ENCODE measurements at regions not wholly inside any gene's neighbourhood (a gene's known extent, or its start where the extent isn't known, plus 50 kb on each side); places are given as distances from the start of the nearest gene placed in this dataset.
"Not testable (repeated sequence)": the region's sequence is repeated elsewhere in the genome, so short reads cannot be mapped to it uniquely, and the experiment has no call there.

DNA sequence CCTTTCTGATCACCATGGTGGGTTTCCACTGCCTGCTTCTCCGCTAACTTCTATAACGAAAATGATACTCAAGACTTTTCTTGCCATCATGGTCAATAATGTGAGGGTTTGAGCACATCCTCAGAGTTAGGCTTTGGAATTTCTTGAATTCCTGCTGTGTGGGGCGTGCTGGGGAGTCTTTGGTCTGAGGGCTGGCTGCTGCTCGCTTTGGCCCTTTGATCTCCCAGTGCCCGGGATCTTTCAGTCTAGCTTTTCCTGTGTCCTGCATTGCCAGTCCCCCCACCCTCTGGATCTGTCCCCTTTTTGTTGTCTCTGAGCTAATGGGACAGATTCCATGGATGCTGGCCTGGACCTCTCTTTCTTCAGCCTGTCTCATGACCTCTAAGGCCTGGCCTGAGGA is 182.6 kb downstream of the NPIPA7 start:
- DNase-seq (ENCODE audit: low read depth in 2 of 2): not testable (repeated sequence)

DNA sequence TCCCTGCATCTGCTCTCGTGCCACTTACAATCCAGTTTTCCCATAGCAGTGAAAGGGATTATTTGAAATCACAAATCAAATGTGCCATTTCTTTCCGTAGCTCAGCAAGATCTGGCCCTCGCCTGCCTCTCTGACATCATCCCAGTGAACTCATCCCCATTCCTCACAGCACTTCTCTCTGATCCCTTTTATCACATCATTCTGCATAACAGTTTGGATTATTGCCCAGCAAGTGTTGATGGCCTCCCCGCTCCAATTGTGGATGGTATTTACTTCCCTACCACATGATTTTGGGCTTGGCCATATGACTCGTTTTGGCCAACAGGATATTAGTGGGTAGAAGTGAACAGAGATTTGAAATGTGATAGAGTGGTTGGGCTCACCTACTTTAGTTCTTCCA is 185.0 kb downstream of the NPIPA7 start:
- DNase-seq (ENCODE audit: low read depth in 2 of 2): not testable (repeated sequence)

DNA sequence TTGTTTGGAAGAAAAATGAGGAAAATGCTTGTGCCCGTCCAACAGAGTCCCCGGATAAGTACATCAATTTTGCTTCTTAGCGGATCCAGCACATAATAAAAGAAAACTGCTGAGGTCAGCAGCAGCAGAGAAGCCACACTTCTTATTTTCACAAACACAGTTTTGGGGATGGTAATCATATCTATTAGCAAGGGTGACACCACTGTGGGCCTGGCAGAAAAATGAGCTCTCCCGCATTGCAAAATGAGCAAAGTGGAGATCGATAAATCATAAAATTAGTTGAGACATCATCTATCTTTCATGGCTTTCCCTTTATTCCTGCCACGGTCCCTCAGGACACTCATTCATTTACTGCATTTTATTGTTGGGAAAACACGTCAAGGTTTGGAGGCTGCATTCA is 186.4 kb downstream of the NPIPA7 start:
- DNase-seq (ENCODE audit: low read depth in 2 of 2): not testable (repeated sequence)

- DNase-seq (ENCODE audit: low read depth in 2 of 2): not testable (repeated sequence)
Measured at GRCh38 chr16:16570055-16570454, 191.1 kb downstream of the NPIPA7 start.

DNA sequence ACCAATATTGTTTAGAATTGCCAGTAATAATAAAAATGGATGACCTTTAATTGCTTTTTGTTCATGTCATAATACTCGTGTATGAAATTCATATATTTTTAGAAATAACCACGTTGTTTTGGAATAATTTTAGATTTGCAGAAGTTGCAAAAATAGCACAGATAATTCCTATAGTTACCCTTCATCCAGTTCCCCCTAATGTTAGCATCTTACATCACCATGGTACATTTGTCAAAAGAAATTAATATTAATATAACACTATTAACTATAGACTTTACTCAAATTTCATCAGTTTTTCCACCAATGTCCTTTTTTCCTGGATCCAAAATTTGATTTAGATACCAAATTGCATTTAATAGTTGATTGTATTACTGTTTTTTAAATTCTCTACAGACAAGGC is 191.9 kb downstream of the NPIPA7 start:
- not testable (repeated sequence) for DNase-seq (ENCODE audit: low read depth in 2 of 2)

GRCh38 chr16:16572130-16572774 is 193.3 kb downstream of the NPIPA7 start:
- not testable (repeated sequence) for DNase-seq (ENCODE audit: low read depth in 2 of 2)

GRCh38 chr16:16577062-16577461 is 198.1 kb downstream of the NPIPA7 start:
- DNase-seq (ENCODE audit: low read depth in 2 of 2): not testable (repeated sequence)

DNA sequence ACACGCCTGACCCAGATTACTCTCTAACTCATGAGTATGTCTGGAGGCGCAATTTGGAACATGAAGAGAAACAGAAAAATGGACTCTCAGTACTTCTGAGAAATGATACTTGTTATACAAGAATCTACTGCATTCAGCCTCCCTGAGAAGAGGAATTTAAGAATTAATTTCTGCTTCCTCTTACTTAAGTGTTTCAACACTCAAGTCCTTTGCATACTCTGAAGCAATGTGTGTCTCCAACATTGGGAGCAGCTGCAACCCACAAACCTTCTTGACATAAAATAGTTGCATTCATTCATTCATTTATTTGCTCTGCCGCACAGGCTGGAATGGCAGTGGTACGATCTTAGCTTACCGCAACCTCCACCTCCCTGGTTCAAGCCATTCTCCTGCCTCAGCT is 199.8 kb downstream of the NPIPA7 start:
- DNase-seq (ENCODE audit: low read depth in 2 of 2): no peak

GRCh38 chr16:16582916-16583315 is 204.0 kb downstream of the NPIPA7 start:
- not testable (repeated sequence) for DNase-seq (ENCODE audit: low read depth in 2 of 2)

- not testable (repeated sequence) for DNase-seq (ENCODE audit: low read depth in 2 of 2)
Measured at GRCh38 chr16:16586073-16586651, 207.2 kb downstream of the NPIPA7 start.

- DNase-seq (ENCODE audit: low read depth in 2 of 2): not testable (repeated sequence)
Measured at GRCh38 chr16:16586969-16587368, 208.0 kb downstream of the NPIPA7 start.

DNA sequence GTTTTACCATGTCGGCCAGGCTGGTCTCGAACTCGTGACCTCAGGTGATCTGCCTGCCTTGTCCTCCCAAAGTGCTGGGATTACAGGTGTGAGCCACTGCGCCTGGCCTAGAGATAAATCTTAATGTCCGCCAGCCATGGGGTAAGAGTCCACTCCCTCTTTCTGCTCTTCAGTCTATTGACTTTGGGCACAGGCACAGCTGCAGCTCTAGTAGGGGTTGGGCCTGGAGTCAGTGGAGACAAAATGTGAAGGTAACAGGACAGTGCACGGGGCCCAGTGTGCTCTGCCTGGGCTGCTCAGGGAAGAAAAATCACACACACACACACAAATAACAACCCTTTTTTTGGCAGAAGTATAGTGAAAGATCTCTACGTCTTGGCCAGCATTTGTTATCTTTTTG is 209.5 kb downstream of the NPIPA7 start:
- not testable (repeated sequence) for DNase-seq (ENCODE audit: low read depth in 2 of 2)

DNA sequence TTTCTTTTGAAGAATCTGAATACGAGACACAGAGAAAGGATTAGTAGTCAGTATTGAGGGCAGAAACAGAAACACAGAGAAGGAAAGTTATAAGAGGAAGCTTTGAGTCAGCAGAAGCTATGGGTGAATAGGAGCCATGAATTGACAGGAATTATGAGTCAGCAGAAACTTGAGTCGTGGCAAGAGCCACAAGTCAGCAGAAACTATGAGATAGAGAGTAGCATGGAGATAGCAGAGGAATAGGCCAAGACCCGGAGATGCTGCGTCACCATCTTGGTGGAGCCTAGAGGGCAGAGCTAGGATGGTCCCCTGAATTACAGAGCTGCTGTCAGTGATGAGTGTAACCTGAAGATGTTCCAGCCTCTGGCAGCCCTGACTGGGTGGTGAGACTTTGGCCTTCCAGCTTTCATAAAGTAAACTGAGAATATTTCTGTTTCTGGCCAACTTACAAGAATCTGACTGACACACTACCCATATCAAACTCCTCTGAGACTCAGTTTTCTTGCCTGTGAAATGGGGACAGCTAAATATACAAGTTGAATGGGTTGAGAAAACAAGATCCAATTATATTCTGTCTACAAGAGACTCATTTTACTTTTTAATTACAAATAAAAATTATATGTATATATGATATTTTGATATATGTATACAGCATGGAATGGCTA is 211.8 kb downstream of the NPIPA7 start:
- DNase-seq (ENCODE audit: low read depth in 2 of 2): not testable (repeated sequence)

GRCh38 chr16:16593156-16593863 is 214.4 kb downstream of the NPIPA7 start:
- peak in 1 of 2 donors; percentile 10 for DNase-seq (ENCODE audit: low read depth in 2 of 2)

DNA sequence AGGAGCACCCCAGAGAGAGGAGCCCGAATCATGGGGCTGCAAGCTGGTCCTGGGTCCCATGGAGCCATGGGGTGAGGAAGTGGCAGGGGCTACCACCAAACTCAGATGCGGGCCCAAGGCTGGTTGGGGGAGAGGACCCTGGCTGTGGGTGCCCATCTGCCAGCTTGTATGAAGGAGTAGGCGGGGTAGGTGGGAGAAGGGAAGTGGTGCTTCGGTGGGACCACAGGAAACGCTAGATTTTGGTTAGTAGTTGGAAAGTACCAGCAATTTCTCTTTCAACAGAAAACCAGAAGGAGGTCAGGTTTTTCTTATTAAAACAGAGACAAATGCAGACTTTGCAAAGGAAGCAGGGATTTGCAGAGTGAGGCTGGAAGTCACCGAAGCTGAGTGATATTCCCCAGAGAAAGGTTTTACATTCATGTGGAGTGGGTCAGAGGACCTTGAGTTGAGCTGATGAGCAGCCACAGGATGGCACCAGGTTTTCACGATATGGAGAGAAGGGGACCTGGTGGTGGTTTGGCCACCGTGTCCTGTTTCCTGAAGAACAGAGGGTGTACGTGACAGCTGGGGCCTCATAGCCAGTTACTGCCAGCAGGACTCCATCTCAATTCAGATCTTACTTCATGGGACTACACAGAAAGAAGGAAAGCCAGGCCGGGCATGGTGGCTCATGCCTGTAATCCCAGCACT is 216.2 kb downstream of the NPIPA7 start:
- not testable (repeated sequence) for DNase-seq (ENCODE audit: low read depth in 2 of 2)

DNA sequence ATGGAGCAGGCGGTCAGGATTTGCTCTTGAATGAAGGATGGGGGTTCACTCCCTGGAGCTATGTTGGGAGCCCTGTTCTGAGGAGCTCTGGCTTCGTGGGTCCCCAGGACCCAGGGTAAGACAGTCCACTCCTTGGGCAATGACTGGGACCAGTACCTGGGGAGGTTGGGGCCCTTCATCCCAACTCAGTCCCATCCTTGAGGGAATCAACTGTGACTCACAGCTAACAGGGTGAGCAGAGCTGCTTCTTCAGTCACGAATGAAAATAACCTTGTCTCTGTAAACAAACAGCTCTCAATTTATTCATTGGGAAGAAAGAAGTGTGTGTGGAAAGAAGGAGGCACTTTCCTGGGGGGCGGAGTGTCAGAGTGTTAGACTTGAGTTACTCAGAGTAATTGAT is 222.3 kb downstream of the NPIPA7 start:
- not testable (repeated sequence) for DNase-seq (ENCODE audit: low read depth in 2 of 2)

DNA sequence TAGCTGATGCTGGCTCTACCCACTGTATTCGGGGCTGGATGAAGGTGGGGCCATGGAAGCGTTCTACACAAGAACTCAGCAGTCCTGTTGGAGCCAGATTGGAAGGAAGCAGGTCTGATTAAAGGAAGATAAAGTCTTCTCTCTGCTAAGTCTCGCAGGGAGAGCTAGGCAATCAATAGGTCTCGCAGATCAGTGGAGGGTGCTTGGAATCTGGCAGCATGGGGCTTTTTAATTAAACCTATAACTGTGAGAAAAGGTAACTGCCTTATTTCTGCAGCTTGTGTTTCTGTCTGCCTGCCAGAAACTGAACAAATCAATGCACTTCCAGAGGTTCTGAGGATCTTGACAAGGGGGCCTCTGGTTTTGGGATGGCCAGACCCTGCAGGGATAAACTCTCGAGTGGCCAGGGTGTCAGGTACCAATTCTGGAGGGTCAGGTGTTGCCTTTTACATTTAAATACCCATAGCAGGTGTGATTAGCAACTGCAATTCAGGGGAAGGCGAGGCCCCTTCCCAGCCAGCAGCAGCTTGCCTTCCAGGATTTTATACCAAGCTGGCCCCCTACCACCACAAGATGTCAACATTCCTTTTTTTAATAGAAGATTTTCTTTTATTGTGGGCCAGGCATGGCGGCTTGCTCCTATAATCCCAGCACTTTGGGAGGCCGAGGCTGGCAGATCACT is 228.6 kb downstream of the NPIPA7 start:
- not testable (repeated sequence) for DNase-seq (ENCODE audit: low read depth in 2 of 2)

DNA sequence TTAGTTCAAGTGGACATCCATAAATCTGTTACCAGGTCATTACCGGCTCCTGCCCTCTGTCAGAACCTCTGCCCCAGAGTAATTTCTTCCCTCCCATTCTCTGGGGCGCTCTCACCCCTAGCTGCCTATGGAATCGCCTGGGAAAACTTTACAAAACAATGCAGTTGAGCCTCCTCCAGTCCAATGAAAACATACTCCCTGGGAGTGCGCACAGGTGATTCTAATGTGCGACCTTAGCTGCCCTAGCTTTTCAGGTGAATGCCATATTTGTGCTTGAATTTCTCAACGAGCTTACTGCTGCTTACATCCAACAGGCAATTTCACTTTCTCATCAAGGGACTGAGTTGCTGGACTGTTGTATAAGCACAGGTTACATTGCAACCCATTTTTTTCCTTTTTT is 230.7 kb downstream of the NPIPA7 start:
- not testable (repeated sequence) for DNase-seq (ENCODE audit: low read depth in 2 of 2)

DNA sequence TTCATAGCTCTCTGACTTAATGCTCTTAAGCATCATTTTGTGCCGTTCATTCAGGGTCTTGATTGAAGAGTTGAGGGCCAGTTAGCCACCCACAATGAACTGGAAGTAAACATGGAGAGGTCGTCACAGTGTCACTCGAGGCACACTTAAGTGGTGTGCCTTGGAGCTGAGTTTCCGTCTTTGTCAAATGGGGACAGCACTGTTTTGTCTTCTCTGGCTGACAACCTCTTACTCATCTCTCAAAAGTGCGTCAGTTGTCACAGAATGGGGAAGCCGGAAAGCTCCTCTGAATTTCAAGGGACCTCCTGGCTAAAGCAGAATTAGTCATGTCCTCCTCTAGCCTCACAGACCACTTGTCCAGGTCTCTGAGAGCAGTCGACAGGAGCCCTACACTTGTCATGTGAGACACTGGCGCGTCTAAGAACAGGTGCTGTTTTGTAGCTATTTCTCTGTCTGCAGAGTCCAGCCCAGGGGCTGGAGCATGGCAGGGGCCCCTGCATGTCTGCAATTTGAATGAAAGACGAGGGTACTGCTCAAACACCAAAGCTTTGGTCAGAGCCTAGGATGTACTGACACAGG is 231.5 kb downstream of the NPIPA7 start:
- DNase-seq (ENCODE audit: low read depth in 2 of 2): not testable (repeated sequence)

DNA sequence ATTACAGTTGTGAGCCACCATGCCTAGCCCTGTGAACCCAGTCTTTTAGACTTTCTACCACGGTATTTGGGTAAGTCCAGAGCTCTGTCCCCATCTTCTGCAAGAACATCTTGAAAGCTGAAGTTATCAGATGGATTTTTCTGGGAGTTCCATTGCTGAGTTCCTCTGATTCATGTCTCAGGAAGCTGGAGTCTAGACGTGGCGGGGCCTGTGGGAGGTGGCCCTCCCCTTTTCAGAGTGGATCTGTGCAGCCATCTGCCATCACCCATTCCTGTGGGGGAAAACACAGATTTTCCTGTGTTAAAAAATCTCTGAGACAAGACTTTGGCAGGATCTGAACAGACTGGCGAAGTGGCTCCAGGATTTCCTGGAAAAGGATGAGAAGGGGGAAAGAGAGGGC is 234.3 kb downstream of the NPIPA7 start:
- DNase-seq (ENCODE audit: low read depth in 2 of 2): not testable (repeated sequence)

GRCh38 chr16:16614484-16614883 is 235.5 kb downstream of the NPIPA7 start:
- not testable (repeated sequence) for DNase-seq (ENCODE audit: low read depth in 2 of 2)
